OCI-LY7 (cell line): ENCODE measurements at regions not wholly inside any gene's neighbourhood (a gene's known extent, or its start where the extent isn't known, plus 50 kb on each side); places are given as distances from the start of the nearest gene placed in this dataset.

Experiments used
- BruUV-seq: library from RNA; stranded (reverse); fragments of 400-500 nt; replicated peaks from 2 replicates; lab custom pipeline; 2021; lab: Mats Ljungman, UMichigan
- CTCF ChIA-PET: fragments of 300-600 bp; sonication (Branson Sonifier 250); formaldehyde crosslinking; loops from one replicate; lab custom pipeline; 2022; ENCODE audit warnings: antibody characterized with exemption; ENCODE audit not compliant: unreplicated experiment; lab: Charles Lee
- POLR2A ChIA-PET: fragments of 300-600 bp; sonication (Branson Sonifier 250); formaldehyde crosslinking; loops from one replicate; lab custom pipeline; 2022; ENCODE audit warnings: antibody characterized with exemption; lab: Charles Lee
- DNase-seq: peaks from one replicate; pipeline ENCODE4 v3.0.0-alpha.2; 2015; ENCODE audit warnings: low spot score
- H2AFZ ChIP-seq: fragments of 200-600 bp; sonication (generic), shearing (Covaris generic); 2 replicates; pipeline ENCODE4 v1.6.1; 2014; ENCODE audit warnings: mild to moderate bottlenecking, antibody characterized with exemption, low read length, moderate library complexity
- H3K27ac ChIP-seq: fragments of 200-600 bp; sonication (generic); 2 replicates; pipeline ENCODE4 v1.5.1; 2014; ENCODE audit warnings: mixed run types, low read depth, mild to moderate bottlenecking, moderate library complexity, low read length, inconsistent platforms; ENCODE audit not compliant: poor library complexity, severe bottlenecking
- H3K36me3 ChIP-seq: fragments of 200-600 bp; sonication (generic); 2 replicates; pipeline ENCODE4 v1.6.1; 2014; ENCODE audit warnings: mild to moderate bottlenecking, antibody characterized with exemption, low read length, moderate library complexity, mixed read lengths; ENCODE audit not compliant: insufficient read depth
- H3K4me1 ChIP-seq: fragments of 200-600 bp; sonication (generic); 2 replicates; pipeline ENCODE4 v1.5.1; 2014; ENCODE audit warnings: mild to moderate bottlenecking, low read length; ENCODE audit not compliant: insufficient read depth, poor library complexity, severe bottlenecking
- H3K4me2 ChIP-seq: fragments of 200-600 bp; sonication (generic); 2 replicates; pipeline ENCODE4 v1.6.1; 2014; ENCODE audit warnings: mild to moderate bottlenecking, low read length
- H3K4me3 ChIP-seq: fragments of 200-600 bp; sonication (generic); 2 replicates; pipeline ENCODE4 v1.5.1; 2014; ENCODE audit warnings: mild to moderate bottlenecking, low read depth, low read length; ENCODE audit not compliant: poor library complexity, severe bottlenecking
- H3K79me2 ChIP-seq: fragments of 200-600 bp; sonication (generic); 2 replicates; pipeline ENCODE4 v1.6.1; 2016; ENCODE audit warnings: low read depth, mild to moderate bottlenecking, low read length, moderate library complexity, mixed read lengths; ENCODE audit not compliant: insufficient read depth
- H3K9me2 ChIP-seq: fragments of 200-600 bp; sonication (generic); 2 replicates; pipeline ENCODE4 v1.6.1; 2016; ENCODE audit warnings: mild to moderate bottlenecking, low read length, mixed read lengths; ENCODE audit not compliant: insufficient read depth
- H3K9me3 ChIP-seq: fragments of 200-600 bp; sonication (generic); 2 replicates; pipeline ENCODE4 v1.6.1; 2014; ENCODE audit warnings: mild to moderate bottlenecking, mixed run types, low read length, mixed read lengths
- H4K20me1 ChIP-seq: fragments of 200-600 bp; sonication (generic); 2 replicates; pipeline ENCODE4 v1.6.1; 2014; ENCODE audit warnings: mild to moderate bottlenecking, antibody characterized with exemption, low read length, moderate library complexity, mixed read lengths; ENCODE audit not compliant: insufficient read depth
- EZH2phosphoT487 ChIP-seq: fragments of 200-600 bp; sonication (generic); IDR thresholded peaks from 2 replicates; pipeline ENCODE4 v1.6.1; 2018; ENCODE audit warnings: low read depth, borderline replicate concordance, mild to moderate bottlenecking, mixed run types, antibody characterized with exemption, low read length, moderate library complexity, mixed read lengths
- intact Hi-C: fragments of 100-400 bp; cut with micrococcal nuclease; formaldehyde crosslinking; loops from one replicate; pipeline ENCODE4 v1.10.0; 2022; ENCODE audit not compliant: unreplicated experiment
- TF ChIP-seq, protein P1 (sequence below): fragments of 200-600 bp; sonication (generic); conservative IDR thresholded peaks from 2 replicates; pipeline ENCODE4 v1.5.1; 2014; ENCODE audit warnings: mild to moderate bottlenecking, antibody characterized with exemption, low read length, moderate library complexity, mixed read lengths

DNA sequence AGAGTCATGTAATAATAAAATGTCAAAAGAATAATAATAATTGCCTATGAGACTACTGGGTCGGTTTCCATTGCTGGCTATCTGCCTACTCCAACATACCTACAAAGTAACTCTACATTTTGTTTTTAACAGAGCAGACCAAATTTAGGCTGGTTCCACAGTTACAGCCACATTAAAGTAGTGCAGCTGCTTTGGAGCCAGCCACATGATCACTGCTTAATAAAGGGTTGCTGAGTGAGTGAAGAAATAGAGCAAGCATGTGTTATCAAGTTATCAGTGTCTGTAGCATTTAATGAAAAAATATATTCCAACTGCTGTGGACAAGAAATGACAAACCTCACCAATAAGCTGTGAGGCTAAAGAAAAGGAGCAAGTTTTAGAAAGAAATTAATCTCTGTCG, 782.3 kb downstream of the PCDH18 start:
- Histone ChIP-seq H4K20me1 (no peaks in the 10 kb centered on the region), H3K9me2 (no peaks in the 10 kb centered on the region), H2AFZ (no peak overlapping the region), H3K4me2 (no peak overlapping the region), H3K4me1 (no peaks in the 10 kb centered on the region), H3K9me3 (no peaks in the 10 kb centered on the region), H3K27ac (no peak overlapping the region), H3K79me2 (no peaks in the 10 kb centered on the region), H3K4me3 (no peak overlapping the region), H3K36me3 (no peaks in the 10 kb centered on the region)
- CTCF ChIA-PET = no interaction called here
- BruUV-seq = no TSS peak
- no peak for DNase-seq
- intact Hi-C loops = no loop called here
- POLR2A ChIA-PET = no interaction called here
- TF ChIP-seq EZH2phosphoT487 = no peak

DNA sequence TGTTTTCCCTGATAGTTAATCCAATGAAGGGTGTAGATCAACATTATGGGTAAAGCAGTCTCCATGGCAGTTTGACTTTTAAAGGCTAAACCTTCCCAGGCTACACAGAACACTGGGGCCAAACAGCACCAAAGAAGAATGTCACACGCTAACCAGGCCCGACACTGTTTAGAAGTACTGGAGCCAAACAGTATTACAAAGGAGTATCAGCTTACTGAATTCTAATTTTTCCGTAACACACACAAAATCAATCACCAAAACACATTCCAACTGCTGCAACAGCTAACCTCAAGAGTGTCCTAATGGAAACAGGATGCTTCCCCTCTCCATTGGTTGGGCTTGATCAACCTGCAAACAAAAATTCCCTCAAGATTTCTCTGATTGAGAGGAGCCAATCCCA, 783.5 kb downstream of the PCDH18 start:
- no TSS peak for BruUV-seq
- CTCF ChIA-PET = no interaction called here

DNA sequence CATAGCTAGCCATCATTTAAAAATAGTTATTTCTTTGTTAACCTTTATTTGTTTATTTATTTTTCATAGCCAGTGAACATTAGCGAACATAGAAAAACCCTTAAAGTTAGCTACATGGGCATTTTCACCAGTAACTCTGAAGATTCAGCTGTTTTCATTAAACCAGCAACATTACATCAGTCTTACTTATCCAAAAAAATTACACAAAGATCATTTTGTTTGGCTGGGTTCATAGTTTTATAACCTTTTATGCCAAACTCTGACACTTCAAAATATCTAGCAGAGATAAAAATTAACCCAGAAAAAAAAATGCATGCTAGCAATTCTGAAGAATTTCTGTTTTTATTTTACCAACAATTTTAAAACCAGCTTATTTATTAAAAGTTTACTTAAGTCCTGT, 784.1 kb downstream of the PCDH18 start:
- intact Hi-C loops = no loop called here
- no TSS peak for BruUV-seq
- POLR2A ChIA-PET = interaction anchor here (0.5 to 1.5 kb wide), 3 partner anchors 11 to 30 kb away, joined by 3 to 4 read pairs (median 3); no protein-coding TSS in a partner anchor

More for the DNA sequence above, 783.5 kb downstream of the PCDH18 start:
- Histone ChIP-seq H3K27ac (no peak overlapping the region), H3K9me3 (no peaks in the 10 kb centered on the region), H2AFZ (no peak overlapping the region), H3K79me2 (no peaks in the 10 kb centered on the region), H3K4me1 (no peaks in the 10 kb centered on the region), H3K4me2 (no peak overlapping the region), H3K4me3 (no peak overlapping the region), H4K20me1 (no peaks in the 10 kb centered on the region), H3K36me3 (no peaks in the 10 kb centered on the region), H3K9me2 (no peaks in the 10 kb centered on the region)
- DNase-seq = no peak
- POLR2A ChIA-PET = interaction anchor here (1.5 kb wide), 1 partner anchor 24 kb away, joined by 3 read pairs; no protein-coding TSS in a partner anchor
- TF ChIP-seq, protein P1, sequence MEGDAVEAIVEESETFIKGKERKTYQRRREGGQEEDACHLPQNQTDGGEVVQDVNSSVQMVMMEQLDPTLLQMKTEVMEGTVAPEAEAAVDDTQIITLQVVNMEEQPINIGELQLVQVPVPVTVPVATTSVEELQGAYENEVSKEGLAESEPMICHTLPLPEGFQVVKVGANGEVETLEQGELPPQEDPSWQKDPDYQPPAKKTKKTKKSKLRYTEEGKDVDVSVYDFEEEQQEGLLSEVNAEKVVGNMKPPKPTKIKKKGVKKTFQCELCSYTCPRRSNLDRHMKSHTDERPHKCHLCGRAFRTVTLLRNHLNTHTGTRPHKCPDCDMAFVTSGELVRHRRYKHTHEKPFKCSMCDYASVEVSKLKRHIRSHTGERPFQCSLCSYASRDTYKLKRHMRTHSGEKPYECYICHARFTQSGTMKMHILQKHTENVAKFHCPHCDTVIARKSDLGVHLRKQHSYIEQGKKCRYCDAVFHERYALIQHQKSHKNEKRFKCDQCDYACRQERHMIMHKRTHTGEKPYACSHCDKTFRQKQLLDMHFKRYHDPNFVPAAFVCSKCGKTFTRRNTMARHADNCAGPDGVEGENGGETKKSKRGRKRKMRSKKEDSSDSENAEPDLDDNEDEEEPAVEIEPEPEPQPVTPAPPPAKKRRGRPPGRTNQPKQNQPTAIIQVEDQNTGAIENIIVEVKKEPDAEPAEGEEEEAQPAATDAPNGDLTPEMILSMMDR = no peak
- TF ChIP-seq EZH2phosphoT487 = no peak
- intact Hi-C loops = no loop called here

More for the DNA sequence above, 784.1 kb downstream of the PCDH18 start:
- no peaks in the 10 kb centered on the region for H3K9me2 ChIP-seq
- no peaks in the 10 kb centered on the region for H3K36me3 ChIP-seq
- H4K20me1 ChIP-seq = no peaks in the 10 kb centered on the region
- no peak overlapping the region for H2AFZ ChIP-seq
- H3K4me3 ChIP-seq = no peak overlapping the region
- no peaks in the 10 kb centered on the region for H3K4me1 ChIP-seq
- H3K4me2 ChIP-seq = no peak overlapping the region
- DNase-seq = no peak
- no peak overlapping the region for H3K27ac ChIP-seq
- CTCF ChIA-PET = no interaction called here
- no peaks in the 10 kb centered on the region for H3K79me2 ChIP-seq
- TF ChIP-seq, protein P1 = no peak
- TF ChIP-seq EZH2phosphoT487 = no peak
- no peaks in the 10 kb centered on the region for H3K9me3 ChIP-seq
